ENCODE measurements at regions not wholly inside any gene's neighbourhood (a gene's known extent, or its start where the extent isn't known, plus 50 kb on each side); places are given as distances from the start of the nearest gene placed in this dataset.

DNA sequence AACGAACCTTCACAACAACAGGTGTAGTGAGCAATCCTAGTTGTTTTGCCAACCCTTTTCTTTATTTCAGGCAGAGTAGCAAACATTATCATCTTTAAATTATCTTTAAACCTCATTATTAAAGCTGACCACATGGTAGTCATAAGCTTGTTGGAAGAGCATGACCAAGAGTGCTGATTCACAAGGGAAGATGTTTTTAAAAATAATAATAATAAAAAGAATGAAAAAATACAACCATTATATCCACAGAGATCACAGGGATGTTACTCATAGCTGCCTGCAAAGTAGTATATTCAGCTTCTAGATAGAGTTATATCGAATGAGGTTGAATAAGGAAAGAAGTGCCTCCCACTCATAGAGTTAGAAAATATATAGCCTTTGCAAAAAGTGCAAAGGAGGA is 101.0 kb upstream of the FLRT2 start:
- no peaks in the 10 kb centered on the region for H3K4me1 ChIP-seq
- 81% methylated on average over 2 of the region's 2 CpGs for WGBS
- TF ChIP-seq POLR2A (IDR thresholded peaks at IDR 0.05): no peak
- no peak for TF ChIP-seq EP300 (IDR thresholded peaks at IDR 0.05)
- TF ChIP-seq, protein P1, sequence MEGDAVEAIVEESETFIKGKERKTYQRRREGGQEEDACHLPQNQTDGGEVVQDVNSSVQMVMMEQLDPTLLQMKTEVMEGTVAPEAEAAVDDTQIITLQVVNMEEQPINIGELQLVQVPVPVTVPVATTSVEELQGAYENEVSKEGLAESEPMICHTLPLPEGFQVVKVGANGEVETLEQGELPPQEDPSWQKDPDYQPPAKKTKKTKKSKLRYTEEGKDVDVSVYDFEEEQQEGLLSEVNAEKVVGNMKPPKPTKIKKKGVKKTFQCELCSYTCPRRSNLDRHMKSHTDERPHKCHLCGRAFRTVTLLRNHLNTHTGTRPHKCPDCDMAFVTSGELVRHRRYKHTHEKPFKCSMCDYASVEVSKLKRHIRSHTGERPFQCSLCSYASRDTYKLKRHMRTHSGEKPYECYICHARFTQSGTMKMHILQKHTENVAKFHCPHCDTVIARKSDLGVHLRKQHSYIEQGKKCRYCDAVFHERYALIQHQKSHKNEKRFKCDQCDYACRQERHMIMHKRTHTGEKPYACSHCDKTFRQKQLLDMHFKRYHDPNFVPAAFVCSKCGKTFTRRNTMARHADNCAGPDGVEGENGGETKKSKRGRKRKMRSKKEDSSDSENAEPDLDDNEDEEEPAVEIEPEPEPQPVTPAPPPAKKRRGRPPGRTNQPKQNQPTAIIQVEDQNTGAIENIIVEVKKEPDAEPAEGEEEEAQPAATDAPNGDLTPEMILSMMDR (IDR thresholded peaks at IDR 0.05): no peak
- no peak for TF ChIP-seq POLR2AphosphoS5 (IDR thresholded peaks at IDR 0.05)
- H3K4me3 ChIP-seq: no peak overlapping the region
- no peak for DNase-seq (ENCODE audit: low spot score in 2 of 2)
- no peak overlapping the region for H3K27ac ChIP-seq
- H3K9me3 ChIP-seq: no peaks in the 10 kb centered on the region
- H3K36me3 ChIP-seq: no peaks in the 10 kb centered on the region
- H3K27me3 ChIP-seq: no peaks in the 10 kb centered on the region

DNA sequence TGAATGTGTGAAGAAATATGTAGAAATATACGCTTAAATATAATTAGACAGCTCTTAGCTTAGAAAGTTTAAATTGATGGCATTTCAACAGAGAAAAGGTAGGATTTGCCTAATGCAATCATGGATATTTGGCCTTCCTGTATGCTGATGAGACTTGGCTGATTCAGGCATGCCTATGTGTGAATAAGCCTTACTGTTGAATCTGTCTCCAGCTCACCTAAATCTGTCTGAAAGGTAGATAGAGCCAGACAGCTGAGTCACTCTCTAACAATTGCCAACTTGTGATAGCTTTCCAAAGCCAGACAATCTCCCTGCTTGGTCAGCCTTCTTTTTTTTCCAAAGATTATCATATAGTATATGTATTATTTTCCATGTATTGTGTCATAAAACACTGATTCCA is 92.8 kb upstream of the FLRT2 start:
- H3K9me3 ChIP-seq: no peaks in the 10 kb centered on the region
- 56% methylated on average over 1 of the region's 1 CpG for WGBS
- no peak for TF ChIP-seq POLR2AphosphoS5 (IDR thresholded peaks at IDR 0.05)
- TF ChIP-seq POLR2A (IDR thresholded peaks at IDR 0.05): no peak
- no peak for TF ChIP-seq EP300 (IDR thresholded peaks at IDR 0.05)
- TF ChIP-seq, protein P1 (IDR thresholded peaks at IDR 0.05): no peak
- H3K36me3 ChIP-seq: no peaks in the 10 kb centered on the region
- no peak for DNase-seq (ENCODE audit: low spot score in 2 of 2)
- no peak overlapping the region for H3K27ac ChIP-seq
- no peaks in the 10 kb centered on the region for H3K4me1 ChIP-seq
- no peaks in the 10 kb centered on the region for H3K27me3 ChIP-seq
- no peak overlapping the region for H3K4me3 ChIP-seq

DNA sequence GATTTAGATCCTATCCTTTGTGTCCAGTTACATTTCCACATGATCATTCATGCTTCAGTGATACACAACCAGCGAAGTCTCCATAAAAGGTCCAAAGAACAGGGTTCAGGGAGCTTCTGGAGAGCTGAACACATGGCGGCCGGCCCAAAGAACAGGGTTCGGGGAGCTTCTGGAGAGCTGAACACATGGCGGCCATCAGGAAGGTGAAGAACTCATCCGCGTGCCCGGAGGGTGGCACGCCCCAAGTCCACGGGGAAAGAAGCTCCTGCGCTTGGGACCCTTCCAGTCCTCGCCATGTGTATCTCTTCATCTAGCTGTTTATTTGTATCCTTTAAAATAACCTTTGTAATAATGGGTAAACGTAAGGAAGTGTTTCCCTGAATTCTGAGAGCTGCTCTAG is 91.9 kb upstream of the FLRT2 start:
- H3K27ac ChIP-seq: no peak overlapping the region
- H3K4me1 ChIP-seq: no peaks in the 10 kb centered on the region
- WGBS: 95% methylated on average over 13 of the region's 13 CpGs
- no peaks in the 10 kb centered on the region for H3K27me3 ChIP-seq
- H3K36me3 ChIP-seq: no peaks in the 10 kb centered on the region
- no peak for TF ChIP-seq POLR2AphosphoS5 (IDR thresholded peaks at IDR 0.05)
- TF ChIP-seq, protein P1 (IDR thresholded peaks at IDR 0.05): no peak
- TF ChIP-seq EP300 (IDR thresholded peaks at IDR 0.05): no peak
- no peak for TF ChIP-seq POLR2A (IDR thresholded peaks at IDR 0.05)
- H3K4me3 ChIP-seq: no peak overlapping the region
- no peak for DNase-seq (ENCODE audit: low spot score in 2 of 2)
- H3K9me3 ChIP-seq: no peaks in the 10 kb centered on the region

DNA sequence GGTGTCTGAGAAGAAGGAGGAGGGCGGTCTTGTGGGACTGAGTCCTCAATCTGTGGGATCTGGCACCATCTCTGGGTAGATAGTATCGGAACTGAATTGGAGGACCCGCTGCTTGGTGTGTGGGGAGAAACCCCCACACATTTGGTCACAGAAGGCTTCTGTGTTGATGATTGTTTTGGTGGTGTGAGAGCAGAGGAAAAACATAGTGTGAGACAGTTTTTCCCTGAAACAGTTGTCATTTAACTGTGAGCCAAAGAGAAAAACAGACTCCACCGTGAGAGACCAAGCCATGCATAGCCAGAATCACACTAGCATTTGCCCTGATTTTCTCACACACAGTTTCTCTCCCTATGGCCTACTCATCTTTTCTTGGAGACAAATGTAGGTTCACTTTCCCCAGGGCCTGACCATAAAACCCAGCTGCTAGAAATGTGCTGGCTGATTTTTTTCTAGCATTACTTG is 91.4 kb upstream of the FLRT2 start:
- no peaks in the 10 kb centered on the region for H3K4me1 ChIP-seq
- H3K9me3 ChIP-seq: no peaks in the 10 kb centered on the region
- H3K27ac ChIP-seq: no peak overlapping the region
- WGBS: 76% methylated on average over 4 of the region's 4 CpGs
- H3K36me3 ChIP-seq: no peaks in the 10 kb centered on the region
- DNase-seq (ENCODE audit: low spot score in 2 of 2): no peak
- H3K27me3 ChIP-seq: no peaks in the 10 kb centered on the region
- H3K4me3 ChIP-seq: no peak overlapping the region
- TF ChIP-seq, protein P1 (IDR thresholded peaks at IDR 0.05): no peak
- TF ChIP-seq POLR2A (IDR thresholded peaks at IDR 0.05) (no peak), EP300 (IDR thresholded peaks at IDR 0.05) (no peak), POLR2AphosphoS5 (IDR thresholded peaks at IDR 0.05) (no peak)

DNA sequence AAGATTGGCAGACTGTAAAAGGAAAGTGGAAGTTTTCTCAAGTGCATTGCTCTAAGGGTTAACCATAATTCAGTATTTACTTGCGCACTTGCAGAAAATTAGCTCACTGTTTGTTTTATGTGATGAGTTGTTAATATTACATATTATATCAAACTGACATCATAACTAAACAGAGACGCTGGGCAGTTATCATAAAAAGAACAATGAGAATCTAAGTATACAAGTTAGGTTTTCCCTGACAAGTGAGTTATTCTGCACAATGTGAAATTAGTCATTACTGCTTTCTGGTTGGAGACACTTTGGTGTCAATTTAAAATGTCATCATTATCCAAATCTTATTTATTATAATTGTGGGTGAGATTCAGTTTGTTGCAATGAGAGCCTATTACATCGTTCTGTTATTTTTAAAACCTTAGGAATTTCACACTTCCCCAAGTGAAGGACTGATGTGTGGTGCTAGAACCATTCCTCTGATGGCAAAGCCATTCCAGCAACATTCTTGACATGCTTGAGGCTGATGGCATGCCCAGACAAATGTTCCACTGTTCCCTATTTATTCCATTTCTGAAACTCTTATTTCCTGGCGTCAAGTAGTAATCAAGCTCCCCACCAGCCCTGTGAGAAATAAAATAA is 90.1 kb upstream of the FLRT2 start:
- Histone ChIP-seq H3K4me3 (no peak overlapping the region), H3K4me1 (no peaks in the 10 kb centered on the region), H3K9me3 (no peaks in the 10 kb centered on the region), H3K36me3 (no peaks in the 10 kb centered on the region), H3K27ac (no peak overlapping the region), H3K27me3 (no peaks in the 10 kb centered on the region)
- TF ChIP-seq POLR2A (IDR thresholded peaks at IDR 0.05): no peak
- TF ChIP-seq EP300 (IDR thresholded peaks at IDR 0.05): no peak
- no peak for TF ChIP-seq POLR2AphosphoS5 (IDR thresholded peaks at IDR 0.05)
- TF ChIP-seq, protein P1 (IDR thresholded peaks at IDR 0.05): no peak
- 55% methylated on average over 4 of the region's 4 CpGs for WGBS
- DNase-seq (ENCODE audit: low spot score in 2 of 2): no peak
